Islet precursor cell (in vitro differentiated cells): ENCODE measurements at regions not wholly inside any gene's neighbourhood (a gene's known extent, or its start where the extent isn't known, plus 50 kb on each side); places are given as distances from the start of the nearest gene placed in this dataset.

Experiments used
- DNase-seq: peaks from one replicate; pipeline ENCODE4 v3.0.0-alpha.2; 2018

GRCh38 chr10:3723766-3724165 is 61.2 kb downstream of the KLF6 start:
- no peak for DNase-seq

DNA sequence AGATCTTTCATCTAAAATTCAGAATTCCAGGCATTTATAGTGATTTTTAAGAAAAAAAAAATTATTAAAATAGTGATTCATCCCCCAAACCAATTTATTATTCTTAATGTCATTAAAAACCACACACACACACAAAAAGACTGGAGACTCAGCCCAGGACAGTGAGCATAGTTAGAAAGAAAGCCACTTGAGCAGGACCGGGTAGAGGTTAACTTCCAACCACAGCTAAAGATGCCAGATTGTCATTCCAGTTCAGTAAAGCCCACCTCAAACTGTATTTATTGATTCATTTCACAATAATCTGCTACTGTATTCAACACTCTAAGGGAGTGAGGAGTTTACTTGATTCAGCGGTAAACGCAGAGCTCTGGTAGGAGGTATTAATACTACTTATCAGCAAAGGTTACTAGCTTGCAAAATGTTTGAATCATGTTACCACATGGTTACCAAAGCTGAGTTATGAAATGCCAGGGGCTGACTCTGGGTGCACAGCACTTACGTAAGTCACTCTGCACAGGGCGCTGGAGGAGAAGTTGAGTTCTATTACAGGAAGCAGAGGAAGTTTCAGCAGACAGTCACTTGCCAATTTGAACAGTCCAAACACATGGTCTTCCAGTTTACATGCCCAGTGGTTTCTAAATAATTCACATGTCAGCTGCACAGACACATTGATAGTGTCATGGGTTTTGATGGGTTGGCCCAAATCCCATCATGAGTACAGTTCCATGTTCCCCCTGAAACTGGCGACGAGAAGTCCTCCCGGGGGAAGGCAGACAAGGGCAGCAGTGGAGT is 64.6 kb downstream of the KLF6 start:
- DNase-seq: no peak

DNA sequence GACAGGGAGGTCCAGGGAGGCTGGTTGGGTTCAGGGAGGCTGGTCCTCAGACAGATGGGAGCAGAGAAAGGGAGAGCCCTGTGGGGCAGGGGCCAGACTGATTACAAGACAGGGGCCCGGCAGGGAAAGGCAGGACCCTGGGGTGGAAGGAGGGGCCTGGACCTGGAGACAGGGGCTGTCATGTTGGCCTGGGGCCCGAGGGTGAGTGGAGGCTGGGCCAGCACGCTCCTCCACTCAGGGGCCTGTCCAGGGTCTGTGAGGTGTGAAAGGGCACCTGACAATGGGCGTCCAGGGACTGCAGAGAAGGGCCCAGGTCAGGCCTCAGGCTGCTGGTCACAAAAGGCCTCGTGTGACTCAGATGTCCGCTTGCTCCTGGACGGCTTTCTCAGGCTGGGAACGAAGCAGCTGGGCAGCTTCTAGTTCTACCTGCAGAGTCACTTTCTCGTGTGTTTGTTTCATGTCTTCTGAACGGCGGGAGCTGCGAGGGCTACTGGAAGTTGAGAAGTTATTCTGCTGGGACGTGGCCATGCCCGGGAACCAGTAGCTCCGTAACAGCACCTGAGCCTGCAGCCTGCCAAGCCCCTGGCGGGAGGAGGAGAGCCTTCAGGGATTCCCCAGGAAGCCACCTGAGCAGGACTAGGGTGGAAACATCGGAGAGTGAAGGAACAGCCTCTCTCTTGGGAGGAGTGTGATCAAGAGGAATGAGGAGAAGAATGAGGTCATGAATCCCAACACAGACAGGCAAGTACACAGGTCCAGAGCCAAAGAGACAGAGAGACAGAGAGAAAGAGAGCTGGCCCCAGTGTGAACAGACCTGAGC is 65.8 kb downstream of the KLF6 start:
- DNase-seq: peak; percentile 85

DNA sequence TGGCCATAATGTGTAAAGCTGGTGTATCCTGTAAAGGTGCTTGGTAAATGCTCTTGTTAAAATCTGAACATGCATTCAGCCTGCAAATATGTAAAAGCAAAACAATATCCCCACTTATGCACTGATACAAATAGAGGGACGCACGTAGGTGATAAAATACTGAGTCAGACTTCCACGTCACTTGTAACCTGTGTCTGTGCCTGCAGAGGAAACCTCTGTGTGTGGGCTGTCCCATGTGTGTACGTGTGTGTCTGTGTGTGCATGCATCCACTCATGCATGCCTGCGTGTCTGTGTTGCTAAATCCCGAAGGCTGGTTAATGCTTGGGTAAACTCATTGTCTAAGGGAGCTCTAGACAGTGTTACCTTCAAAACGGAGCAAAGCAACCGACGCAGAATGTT is 68.9 kb downstream of the KLF6 start:
- no peak for DNase-seq

- DNase-seq: no peak
Measured at GRCh38 chr10:3714967-3715366, 70.0 kb downstream of the KLF6 start.

DNA sequence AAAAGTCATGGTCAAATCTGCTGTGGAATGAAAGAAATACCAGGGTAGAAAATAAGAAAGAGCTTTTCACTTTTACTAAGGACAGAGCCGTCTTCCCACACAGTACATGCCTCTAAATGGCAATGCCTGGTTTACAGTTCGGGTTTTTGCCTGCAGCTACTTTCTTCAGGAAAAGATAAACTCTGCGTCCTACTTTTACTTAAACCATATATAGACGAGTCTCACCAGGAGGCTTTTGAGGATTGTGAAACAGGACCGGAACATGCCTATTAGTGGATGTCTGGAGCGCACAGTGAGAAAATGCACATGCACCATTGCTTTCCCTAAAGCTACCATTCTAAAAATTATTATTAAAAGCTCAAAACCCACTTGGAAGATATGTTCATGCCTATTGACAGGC is 70.5 kb downstream of the KLF6 start:
- DNase-seq: peak; percentile 72

- no peak for DNase-seq
Measured at GRCh38 chr10:3712707-3713106, 72.3 kb downstream of the KLF6 start.

- DNase-seq: no peak
Measured at GRCh38 chr10:3711918-3712317, 73.1 kb downstream of the KLF6 start.

DNA sequence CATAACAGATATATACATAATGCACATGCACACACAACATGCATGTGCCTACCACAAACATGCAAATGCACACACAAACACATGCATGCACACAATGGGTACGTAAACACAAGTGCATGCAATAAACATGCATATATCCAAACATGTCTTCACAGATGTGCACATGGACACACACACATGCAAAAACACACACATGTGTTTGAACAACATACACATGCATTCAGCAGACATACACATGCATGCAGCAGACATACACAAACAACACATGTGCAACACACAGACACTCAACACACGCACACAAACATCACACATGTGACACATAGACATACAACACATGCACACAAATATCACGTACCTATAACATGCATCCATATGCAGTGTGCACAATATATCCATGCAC is 74.2 kb downstream of the KLF6 start:
- DNase-seq: no peak

DNA sequence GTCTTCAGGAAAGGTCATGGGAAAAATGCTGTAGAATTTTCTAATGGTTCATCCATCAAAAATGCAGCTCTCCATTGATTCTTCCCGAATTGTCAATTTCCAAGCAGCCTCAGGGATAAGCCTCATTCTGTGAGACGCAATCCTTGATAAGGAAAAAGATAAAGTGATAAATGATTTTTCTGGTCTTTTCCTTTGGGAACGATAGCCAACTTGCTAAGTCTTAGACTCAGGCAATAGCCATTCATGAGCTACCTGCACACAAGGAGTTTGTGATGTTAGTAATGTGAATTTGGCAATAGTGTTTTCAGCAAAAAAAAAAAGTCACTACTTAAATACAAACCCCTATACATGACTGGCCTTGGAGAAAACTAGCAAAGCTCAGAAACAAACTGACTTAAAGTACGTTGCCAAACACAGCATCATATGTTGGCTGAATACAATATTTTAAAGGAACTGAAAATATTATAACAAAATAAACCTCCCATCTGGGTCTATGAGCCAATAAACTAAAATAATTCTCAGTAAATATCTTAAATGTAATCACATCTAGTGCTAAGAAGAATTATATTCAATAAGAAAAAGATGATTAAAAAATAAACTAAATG is 75.5 kb downstream of the KLF6 start:
- DNase-seq: no peak

DNA sequence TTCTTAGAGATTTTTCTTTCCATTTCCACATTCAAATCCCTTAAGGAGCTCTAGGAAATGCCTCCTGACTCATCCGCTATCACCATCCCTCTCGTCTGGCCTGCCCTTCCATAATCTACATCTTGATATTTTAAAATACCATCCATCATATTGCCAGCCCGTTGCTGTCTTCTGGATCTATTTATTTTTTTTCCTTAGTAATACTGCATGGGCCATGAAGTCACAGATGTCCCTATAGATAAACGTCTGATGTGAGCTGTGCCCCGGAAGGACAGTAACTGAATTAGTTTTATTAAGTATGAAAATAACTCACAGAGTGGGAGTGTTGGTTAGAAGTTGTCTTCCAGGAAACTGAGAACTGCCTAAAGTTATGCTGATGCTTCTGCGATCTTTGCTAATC is 76.2 kb downstream of the KLF6 start:
- DNase-seq: no peak

DNA sequence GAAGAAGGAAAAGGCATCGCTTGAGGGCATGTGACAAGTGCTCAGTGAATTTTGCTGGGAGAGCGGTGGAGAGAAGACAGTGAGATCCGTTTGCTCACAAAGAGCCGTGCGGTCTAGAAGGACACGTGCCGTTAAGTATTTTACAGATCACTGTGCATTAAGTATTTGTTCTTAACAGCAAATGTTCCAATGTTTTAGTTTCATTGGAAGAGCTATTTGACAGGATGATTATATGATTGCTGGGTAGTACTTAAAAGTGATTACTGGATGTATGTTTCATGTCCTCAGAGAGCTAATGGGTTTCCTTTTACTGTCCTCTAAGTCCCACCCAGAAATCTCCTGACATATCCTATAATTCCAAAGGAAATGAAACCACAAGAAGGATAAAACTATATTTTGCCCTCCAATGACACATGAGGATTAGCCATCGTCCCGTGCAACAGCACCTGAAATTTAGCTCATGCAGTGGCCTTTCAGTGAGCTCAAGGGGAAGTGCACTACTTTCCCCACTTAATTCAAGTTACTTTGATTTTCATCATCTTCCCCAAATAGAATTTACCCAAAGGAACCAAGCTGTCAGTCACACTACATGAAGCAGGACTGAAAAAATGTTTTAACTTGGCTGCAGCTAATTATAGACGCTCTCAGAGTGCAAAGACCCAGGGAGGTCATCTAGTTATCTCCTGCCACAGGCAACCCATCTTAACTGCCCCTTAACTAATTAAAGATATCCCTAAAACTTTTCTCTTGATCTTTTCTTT is 80.3 kb downstream of the KLF6 start:
- no peak for DNase-seq

GRCh38 chr10:3702569-3702968 is 82.4 kb downstream of the KLF6 start:
- no peak for DNase-seq

GRCh38 chr10:3702056-3702546 is 82.9 kb downstream of the KLF6 start:
- no peak for DNase-seq

DNA sequence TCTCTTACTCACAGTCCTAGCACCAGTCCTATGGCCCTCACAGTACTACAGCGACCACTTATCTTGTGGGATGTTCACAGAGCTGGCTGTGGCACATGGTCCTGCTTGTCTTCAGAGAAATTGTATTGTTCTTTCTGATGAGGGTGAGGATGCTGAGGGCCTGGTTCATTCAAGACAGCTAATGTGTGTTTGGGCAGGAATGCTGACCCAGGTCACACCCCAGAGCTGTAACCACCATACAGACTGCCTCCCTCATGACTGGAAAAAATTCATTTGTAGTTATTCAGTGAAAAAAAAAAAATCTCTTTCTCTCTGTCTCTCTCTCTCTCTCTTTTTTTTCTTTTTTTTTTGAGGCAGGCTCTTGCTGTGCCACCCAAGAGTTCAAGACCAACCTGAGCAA is 83.5 kb downstream of the KLF6 start:
- no peak for DNase-seq

- DNase-seq: no peak
Measured at GRCh38 chr10:3700531-3701076, 84.4 kb downstream of the KLF6 start.

DNA sequence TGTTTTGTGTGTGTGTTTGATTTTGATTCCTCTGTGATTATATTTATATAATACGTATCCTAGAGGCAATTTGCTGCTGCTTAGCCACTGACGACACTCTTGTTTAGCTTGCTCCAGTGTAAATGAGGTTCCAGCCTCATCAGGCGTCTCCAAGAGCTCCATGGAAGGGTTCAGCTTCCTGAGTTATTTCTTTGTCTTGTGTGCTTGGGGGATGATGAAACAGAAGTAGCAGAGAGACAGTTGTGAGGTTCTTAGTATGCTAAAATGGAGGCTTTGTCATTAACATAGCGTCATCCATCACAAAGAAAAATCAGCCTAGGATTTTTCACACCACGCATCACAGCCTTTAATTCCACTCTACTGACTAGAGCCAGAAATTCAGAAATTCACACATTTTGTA is 85.1 kb downstream of the KLF6 start:
- DNase-seq: no peak

DNA sequence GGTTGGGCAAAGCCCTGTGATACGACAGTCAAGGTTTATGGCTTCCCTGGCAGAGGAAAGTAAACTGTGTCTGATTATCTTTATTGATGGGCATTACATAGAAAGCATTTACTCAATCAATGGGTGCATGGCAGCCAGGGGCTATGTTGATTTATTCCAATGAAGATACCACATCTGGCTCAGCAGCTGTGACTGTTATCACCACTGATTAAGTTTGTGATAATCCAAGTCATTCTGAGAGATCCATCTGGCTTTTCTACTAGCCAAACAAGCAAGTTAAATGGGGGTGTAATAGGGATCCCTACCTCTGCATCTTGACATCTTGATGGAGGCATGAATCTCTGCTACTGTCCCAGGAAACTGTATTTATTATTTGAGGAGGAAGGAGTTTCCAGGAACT is 86.7 kb downstream of the KLF6 start:
- DNase-seq: no peak

- no peak for DNase-seq
Measured at GRCh38 chr10:3693698-3694080, 91.3 kb downstream of the KLF6 start.

DNA sequence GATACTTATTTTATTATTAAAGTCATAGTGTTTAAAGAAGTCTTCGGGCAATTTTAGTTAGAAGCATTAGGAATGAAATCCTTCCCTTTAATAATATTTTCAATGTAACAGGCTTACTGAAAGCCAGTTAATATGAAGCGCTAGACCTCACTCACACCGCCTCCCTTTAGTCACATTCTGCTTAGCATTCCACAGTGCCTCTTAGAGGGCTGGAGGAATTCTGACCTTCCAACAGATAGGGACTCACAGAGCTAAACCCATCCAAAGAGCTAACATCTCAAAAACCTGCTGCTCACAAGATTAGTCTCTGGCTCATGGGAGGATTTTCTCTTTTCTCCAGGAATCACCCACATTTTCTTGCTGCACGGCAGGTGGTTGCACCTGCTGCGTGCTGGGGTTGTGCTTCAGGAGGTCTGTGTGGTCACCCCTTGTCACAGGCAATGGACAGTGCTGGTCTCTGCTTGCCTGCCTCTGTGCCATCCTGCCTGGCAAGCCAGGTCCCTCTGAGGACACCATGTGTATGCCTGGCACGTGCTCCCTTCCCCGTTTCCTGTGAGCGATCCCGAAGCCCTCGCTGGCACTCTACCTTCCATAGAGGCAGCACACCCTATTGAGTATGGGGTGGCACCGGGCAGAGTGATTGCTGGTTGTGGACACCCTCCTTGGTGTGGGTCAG is 91.8 kb downstream of the KLF6 start:
- DNase-seq: no peak

GRCh38 chr10:3692387-3692999 is 92.5 kb downstream of the KLF6 start:
- no peak for DNase-seq

- peak; percentile 72 for DNase-seq
Measured at GRCh38 chr10:3691482-3691881, 93.5 kb downstream of the KLF6 start.
